Muscle layer of duodenum (tissue), 2 donors: ENCODE measurements at regions not wholly inside any gene's neighbourhood (a gene's known extent, or its start where the extent isn't known, plus 50 kb on each side); places are given as distances from the start of the nearest gene placed in this dataset.

Source experiments
- H3K27ac ChIP-seq: one replicate; pipeline ENCODE4 v1.7.0; 2013; ENCODE audit warnings: mild to moderate bottlenecking, low read length
- H3K27me3 ChIP-seq: one replicate; pipeline ENCODE4 v1.7.0; 2013; ENCODE audit warnings: low read depth, mild to moderate bottlenecking, control low read depth, low read length
- H3K36me3 ChIP-seq, 2 donors: one replicate each; pipeline ENCODE4 v1.7.0; 2013; ENCODE audit warnings: low read length in 2 of 2, control low read depth in 1 of 2, mild to moderate bottlenecking in 1 of 2; ENCODE audit not compliant: insufficient read depth in 2 of 2, control insufficient read depth in 1 of 2
- H3K4me1 ChIP-seq, 2 donors: one replicate each; pipeline ENCODE4 v1.7.0; 2013; ENCODE audit warnings: low read length in 2 of 2, mild to moderate bottlenecking in 2 of 2, control low read depth in 1 of 2, moderate library complexity in 1 of 2; ENCODE audit not compliant: insufficient read depth in 2 of 2, control insufficient read depth in 1 of 2
- H3K4me3 ChIP-seq, 2 donors: one replicate each; pipeline ENCODE4 v1.7.0; 2013; ENCODE audit warnings: low read length in 2 of 2, low read depth in 1 of 2, mild to moderate bottlenecking in 1 of 2
- H3K9me3 ChIP-seq, 2 donors: one replicate each; pipeline ENCODE4 v1.7.0; 2013; ENCODE audit warnings: low read length in 2 of 2, control low read depth in 1 of 2, mild to moderate bottlenecking in 1 of 2; ENCODE audit not compliant: control insufficient read depth in 1 of 2
- donor health status: healthy.

DNA sequence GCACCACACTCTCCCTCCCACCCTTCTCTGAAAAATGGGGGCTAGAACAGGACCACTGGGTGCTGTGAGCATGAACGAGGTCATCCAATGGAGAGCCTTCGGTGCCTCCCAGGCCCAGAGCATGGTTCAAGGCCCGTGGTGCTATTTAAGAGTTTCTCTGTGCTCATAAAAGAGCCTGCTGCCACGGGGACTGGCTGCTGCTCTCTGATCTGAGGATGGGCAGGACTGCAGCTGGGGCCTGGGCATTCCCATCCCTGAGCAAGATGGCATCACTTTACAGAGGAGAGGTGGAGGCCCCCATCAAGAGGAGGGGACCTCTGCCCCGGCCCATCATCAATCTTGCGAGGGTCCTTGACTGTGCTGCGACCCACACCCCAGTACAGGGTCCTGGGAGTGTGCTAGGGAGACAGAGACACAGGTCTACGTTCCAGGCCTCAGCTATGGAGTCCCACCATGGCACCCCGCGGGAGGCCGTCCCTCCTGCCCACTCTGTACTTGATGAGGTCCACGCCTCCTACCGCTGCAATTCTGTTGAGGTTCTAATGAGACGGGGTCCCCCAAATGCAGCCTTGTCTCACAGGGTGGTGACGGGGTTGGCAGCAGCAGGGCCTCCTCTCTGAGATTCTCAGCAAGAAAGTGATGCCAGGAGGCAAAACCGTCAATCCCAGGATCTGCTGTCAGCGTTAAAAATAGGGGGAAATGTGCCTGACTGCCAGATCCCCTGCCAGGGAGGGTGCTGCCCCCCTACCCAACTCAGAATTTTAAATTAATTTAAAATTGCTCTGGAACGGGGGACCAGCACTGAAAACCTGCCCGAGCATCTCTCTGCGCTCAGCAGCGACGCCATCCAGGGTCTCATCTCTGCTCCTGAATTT is 405.4 kb downstream of the SHANK2 start:
- Histone ChIP-seq H3K9me3 (no peaks in the 10 kb centered on the region), H3K36me3 (no peaks in the 10 kb centered on the region), H3K27ac (no peak overlapping the region), H3K4me3 (no peak overlapping the region), H3K4me1 (no peaks in the 10 kb centered on the region), H3K27me3 (no peaks in the 10 kb centered on the region)

DNA sequence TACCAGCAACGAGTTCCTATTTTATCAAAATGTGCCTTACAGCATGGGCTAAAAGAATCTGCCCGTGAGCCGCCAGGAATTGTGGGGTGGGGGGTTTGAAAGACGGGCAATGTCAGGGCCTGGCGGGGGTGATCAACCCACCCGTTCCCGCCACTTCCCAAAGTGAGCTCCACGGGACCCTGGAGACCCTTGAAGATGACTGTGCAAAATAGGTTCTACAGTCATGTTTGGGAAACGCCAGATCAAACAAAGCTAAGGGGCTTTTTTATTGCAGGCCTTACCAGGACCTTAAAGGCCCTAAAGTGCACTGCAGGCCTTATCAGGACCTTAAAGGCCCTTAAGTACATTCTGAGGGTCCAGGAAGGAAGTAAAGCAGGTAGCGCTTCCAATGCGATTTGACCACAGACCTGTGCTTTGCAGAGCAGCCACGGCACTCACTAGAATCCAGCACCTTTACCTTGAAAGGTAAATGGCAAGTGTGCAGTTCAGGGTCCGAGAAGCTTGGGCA is 404.1 kb downstream of the SHANK2 start:
- no peaks in the 10 kb centered on the region for H3K36me3 ChIP-seq
- no peak overlapping the region for H3K27ac ChIP-seq
- H3K9me3 ChIP-seq = no peaks in the 10 kb centered on the region
- H3K4me1 ChIP-seq = no peaks in the 10 kb centered on the region
- no peaks in the 10 kb centered on the region for H3K27me3 ChIP-seq
- H3K4me3 ChIP-seq = no peak overlapping the region

DNA sequence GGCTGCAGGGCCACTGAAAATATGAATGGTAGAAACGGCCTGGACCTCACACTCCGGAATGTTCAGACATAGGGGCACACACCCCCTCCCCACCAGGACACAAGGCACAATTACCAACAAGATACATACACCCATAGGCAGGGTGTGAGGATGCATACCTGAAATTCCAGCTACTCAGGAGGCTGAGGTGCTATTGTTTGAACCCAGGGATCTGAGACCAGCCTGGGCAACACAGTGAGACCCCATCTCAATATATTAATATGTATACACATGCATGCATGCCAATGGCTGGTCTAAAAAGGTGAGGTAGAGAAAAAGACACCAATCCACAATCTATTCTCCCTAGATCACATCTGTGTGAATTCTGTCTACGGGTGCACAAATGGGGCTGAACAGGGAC is 403.3 kb downstream of the SHANK2 start:
- H3K9me3 ChIP-seq = no peaks in the 10 kb centered on the region
- no peaks in the 10 kb centered on the region for H3K27me3 ChIP-seq
- no peaks in the 10 kb centered on the region for H3K36me3 ChIP-seq
- no peak overlapping the region for H3K4me3 ChIP-seq
- no peak overlapping the region for H3K27ac ChIP-seq
- no peaks in the 10 kb centered on the region for H3K4me1 ChIP-seq

DNA sequence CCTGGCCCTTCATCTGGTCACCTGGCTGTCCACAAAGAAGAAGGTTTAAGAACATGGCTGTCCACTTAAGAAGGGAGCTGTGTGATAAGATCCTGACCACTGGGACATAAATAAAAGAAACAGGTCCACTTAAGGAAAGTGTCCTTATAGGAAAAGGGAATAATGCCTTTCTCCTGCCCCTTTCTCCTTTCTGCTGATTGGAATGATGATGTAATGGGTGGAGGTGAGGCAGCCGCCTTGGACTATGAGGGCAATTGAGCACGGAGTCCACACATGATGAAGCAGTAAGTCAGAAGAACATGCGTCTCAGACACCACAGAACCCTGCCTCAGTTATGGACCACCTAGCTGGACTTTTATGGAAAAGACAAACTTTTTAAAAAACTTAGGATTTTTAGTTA is 401.1 kb downstream of the SHANK2 start:
- Histone ChIP-seq H3K4me1 (no peaks in the 10 kb centered on the region), H3K4me3 (no peak overlapping the region), H3K27me3 (peaks cover 5% of the 10 kb centered on the region), H3K27ac (no peak overlapping the region), H3K9me3 (no peaks in the 10 kb centered on the region), H3K36me3 (no peaks in the 10 kb centered on the region)

DNA sequence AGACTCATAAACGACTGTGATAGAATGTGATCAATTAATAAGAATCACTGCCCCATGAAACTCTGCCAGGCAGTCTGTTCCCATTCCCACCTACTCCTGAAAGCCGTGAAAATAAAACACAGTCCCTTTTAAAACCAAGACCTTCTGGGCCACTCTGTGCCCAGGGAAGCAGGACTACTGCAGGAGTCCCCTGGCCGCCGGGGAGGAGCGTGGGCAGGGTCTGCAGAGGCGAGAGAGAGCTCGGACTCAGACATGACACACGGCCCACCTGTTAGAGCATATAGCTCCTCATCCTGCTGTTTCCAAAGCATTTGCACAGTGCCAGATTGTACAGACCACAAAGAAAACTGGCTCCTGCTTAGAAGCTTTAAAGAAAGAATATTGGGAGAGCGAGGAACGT is 400.5 kb downstream of the SHANK2 start:
- H3K4me3 ChIP-seq = no peak overlapping the region
- H3K9me3 ChIP-seq = no peaks in the 10 kb centered on the region
- no peaks in the 10 kb centered on the region for H3K36me3 ChIP-seq
- peaks cover 5% of the 10 kb centered on the region for H3K27me3 ChIP-seq
- no peaks in the 10 kb centered on the region for H3K4me1 ChIP-seq
- H3K27ac ChIP-seq = no peak overlapping the region

DNA sequence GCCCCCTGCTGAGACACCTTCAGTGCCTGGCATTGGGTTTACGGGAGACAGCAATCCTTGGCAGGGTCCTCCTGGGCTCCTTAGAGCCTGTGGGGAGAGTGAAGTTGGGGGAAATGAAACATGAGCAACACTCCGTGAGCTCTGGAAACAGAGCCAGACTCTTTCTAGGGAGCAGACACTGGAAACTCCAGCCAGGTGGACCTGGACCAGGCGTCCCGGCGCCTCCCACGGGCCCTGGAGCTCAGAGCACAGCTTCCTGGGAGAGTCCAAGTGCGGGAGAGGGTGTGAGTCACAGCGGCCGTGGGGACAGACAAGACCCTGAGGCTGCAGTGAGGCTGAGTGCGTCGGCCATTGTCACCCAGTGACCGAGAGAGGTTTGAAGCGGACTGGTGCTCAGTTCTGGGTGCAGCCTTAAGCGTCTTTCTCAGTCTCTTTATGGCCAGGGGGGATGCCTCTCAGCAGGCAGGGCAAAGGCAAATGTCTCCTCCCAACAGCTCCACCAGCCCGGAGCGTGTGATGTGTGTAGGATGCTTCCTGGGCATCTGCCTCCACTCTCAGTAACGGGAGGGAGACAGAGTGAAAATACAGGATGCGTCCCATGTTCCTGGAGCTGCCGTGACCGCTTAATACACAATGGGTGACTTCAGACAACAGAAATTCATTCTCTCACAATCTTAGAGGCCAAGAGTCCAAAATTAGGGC is 399.2 kb downstream of the SHANK2 start:
- Histone ChIP-seq H3K27me3 (peaks cover 5% of the 10 kb centered on the region), H3K9me3 (no peaks in the 10 kb centered on the region), H3K4me3 (no peak overlapping the region), H3K36me3 (no peaks in the 10 kb centered on the region), H3K4me1 (no peaks in the 10 kb centered on the region), H3K27ac (no peak overlapping the region)

DNA sequence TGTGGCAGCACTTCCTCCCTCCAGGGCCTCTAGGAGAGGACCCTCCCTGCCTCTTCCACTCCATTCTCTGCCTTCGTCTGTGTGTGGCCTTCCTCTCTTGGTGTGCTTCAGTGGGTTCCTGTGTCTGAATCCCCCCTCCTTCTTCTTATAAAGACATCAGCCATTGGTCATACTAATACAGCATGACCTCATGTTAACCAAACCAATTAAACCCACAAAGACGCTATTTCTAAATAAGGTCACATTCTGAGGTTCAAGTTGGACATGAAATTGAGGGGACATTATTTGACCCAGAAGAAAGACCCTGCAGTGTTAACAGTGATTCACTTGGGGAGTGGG is 398.6 kb downstream of the SHANK2 start:
- H3K9me3 ChIP-seq = no peaks in the 10 kb centered on the region

DNA sequence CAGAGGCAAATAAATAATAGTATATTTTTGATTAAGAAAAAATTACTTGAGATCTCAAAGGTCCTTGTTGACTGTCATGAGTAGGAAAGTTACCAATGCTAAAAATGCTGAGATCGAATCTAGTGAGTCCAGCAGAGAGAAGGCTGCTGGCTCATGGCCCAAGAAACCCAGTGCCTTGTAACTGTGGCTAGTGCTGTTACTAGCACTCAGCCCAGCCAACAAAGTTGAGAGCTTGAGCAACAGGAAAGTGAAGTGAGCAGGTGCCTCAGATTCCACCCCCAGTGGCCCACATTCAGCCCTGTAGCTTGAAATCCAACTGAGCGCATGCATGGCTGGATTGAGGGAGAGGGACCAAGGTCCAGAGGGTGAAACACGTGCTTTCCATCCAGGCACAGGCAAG is 398.2 kb downstream of the SHANK2 start:
- Histone ChIP-seq H3K36me3 (no peaks in the 10 kb centered on the region), H3K27ac (no peak overlapping the region), H3K27me3 (peaks cover 5% of the 10 kb centered on the region), H3K9me3 (no peaks in the 10 kb centered on the region), H3K4me1 (no peaks in the 10 kb centered on the region), H3K4me3 (no peak overlapping the region)

More for the DNA sequence above, 398.6 kb downstream of the SHANK2 start:
- H3K27me3 ChIP-seq = peaks cover 5% of the 10 kb centered on the region
- H3K27ac ChIP-seq = no peak overlapping the region
- no peak overlapping the region for H3K4me3 ChIP-seq
- no peaks in the 10 kb centered on the region for H3K36me3 ChIP-seq
- no peaks in the 10 kb centered on the region for H3K4me1 ChIP-seq

DNA sequence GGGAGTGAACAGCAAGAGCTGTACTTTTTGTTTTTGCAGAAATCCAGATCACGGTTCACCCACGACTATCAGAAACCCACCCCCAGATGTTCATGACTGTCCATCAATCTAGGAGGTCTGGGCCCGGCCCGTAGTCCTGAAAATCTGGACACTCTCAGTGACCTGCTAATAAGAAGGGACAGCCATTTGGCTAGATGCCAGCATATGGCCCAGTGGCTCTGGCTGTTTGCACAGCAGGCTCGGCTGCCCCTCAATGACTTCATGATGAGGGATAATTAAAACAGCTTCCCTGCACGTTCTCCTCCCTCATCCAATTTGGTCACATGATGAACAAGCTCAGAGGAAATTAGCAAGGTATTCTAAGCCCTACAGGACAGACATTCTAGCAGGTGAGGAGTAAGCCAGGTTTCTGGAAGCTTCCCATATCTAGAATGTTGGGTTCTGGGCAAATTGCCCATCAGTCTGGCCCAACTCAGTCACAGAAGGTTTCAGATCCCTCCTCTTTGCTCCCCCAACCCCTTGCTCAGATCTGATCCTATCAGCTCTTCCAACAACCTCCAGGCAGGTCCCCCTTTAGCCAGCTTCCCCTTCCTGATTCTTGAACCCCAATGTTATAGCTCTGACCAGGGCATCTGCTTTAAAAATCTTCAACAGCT is 397.3 kb downstream of the SHANK2 start:
- no peak overlapping the region for H3K27ac ChIP-seq
- no peaks in the 10 kb centered on the region for H3K9me3 ChIP-seq
- H3K36me3 ChIP-seq = no peaks in the 10 kb centered on the region
- peaks cover 5% of the 10 kb centered on the region for H3K27me3 ChIP-seq
- H3K4me1 ChIP-seq = no peaks in the 10 kb centered on the region
- no peak overlapping the region for H3K4me3 ChIP-seq

DNA sequence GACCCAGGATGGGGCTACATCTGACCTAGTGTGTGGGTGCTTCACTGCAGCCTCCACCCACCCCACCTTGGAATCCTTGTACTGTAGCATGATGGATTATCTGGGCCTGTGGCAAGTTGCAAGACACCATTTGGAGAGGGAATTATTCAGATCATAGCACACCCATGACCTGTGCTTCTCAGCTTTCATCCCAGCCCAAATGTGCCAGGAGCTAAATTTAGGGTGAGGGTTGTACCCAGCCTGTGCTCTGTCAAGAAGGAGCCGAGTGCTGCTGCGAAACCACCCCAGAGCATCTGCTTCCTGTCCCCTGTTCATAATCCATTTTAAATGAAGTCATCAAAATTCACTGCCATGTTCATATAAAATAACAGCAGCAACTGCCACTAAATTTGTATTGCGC is 394.5 kb downstream of the SHANK2 start:
- no peaks in the 10 kb centered on the region for H3K9me3 ChIP-seq
- H3K27me3 ChIP-seq = peaks cover 5% of the 10 kb centered on the region
- H3K36me3 ChIP-seq = no peaks in the 10 kb centered on the region
- H3K4me3 ChIP-seq = no peak overlapping the region
- no peak overlapping the region for H3K27ac ChIP-seq
- no peaks in the 10 kb centered on the region for H3K4me1 ChIP-seq

DNA sequence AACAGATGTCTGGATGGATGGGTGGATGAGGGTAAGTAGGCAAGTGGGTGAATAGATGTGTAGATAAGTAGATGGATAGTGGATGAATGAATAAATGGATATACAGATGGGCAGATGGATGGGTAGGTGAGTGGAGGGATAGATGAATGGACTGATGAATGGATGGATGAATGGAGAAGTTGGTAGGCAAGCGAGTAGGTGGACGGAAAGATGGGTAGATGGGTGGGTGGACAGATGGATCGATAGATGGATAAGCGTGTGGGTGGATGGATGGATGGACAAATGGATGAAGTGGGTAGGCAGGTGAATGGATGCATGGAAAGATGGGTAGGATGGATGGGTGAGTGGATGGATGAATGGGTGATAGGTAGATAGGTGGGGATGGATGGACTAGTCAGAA is 393.2 kb downstream of the SHANK2 start:
- Histone ChIP-seq H3K9me3 (no peaks in the 10 kb centered on the region), H3K4me1 (no peaks in the 10 kb centered on the region), H3K4me3 (no peak overlapping the region), H3K27ac (no peak overlapping the region), H3K27me3 (peaks cover 5% of the 10 kb centered on the region), H3K36me3 (no peaks in the 10 kb centered on the region)
